Panc1 (cell line): ENCODE measurements at regions not wholly inside any gene's neighbourhood (a gene's known extent, or its start where the extent isn't known, plus 50 kb on each side); places are given as distances from the start of the nearest gene placed in this dataset.

Experiments
- ATAC-seq: fragments of 200-7000 bp; cut with Tn5 transposase; 2 replicates; pipeline ENCODE4 v1.9.1; 2020; ENCODE audit warnings: mild to moderate bottlenecking, moderate library complexity
- BruUV-seq: library from RNA; stranded (reverse); fragments of 400-500 nt; replicated peaks from 2 replicates; lab custom pipeline; 2021; lab: Mats Ljungman, UMichigan
- CTCF ChIA-PET: fragments of 300-600 bp; sonication (Branson Sonifier 250); formaldehyde crosslinking; loops from one replicate; lab custom pipeline; 2022; ENCODE audit warnings: antibody characterized with exemption; lab: Charles Lee
- POLR2A ChIA-PET: fragments of 300-600 bp; sonication (Branson Sonifier 250); formaldehyde crosslinking; loops from one replicate; lab custom pipeline; 2022; ENCODE audit warnings: antibody characterized with exemption; lab: Charles Lee
- DNase-seq: peaks from one replicate; pipeline ENCODE4 v3.0.0-alpha.2; 2010; ENCODE audit warnings: low read depth, low spot score
- H3K27ac ChIP-seq: 2 replicates; pipeline ENCODE4 v1.5.1; 2011; ENCODE audit warnings: mild to moderate bottlenecking, low read length, inconsistent platforms
- H3K27me3 ChIP-seq: fragments of 200-500 bp; sonication (Bioruptor generic); 2 replicates; pipeline ENCODE4 v1.6.0; 2014; ENCODE audit warnings: low read length, inconsistent platforms; ENCODE audit not compliant: control insufficient read depth, insufficient read depth
- H3K36me3 ChIP-seq: fragments of 200-500 bp; sonication (Bioruptor generic); 2 replicates; pipeline ENCODE4 v1.5.1; 2014; ENCODE audit warnings: inconsistent platforms, mild to moderate bottlenecking, low read length, moderate library complexity; ENCODE audit not compliant: control insufficient read depth, insufficient read depth
- H3K4me1 ChIP-seq: 2 replicates; pipeline ENCODE4 v1.5.1; 2011; ENCODE audit warnings: inconsistent platforms, mild to moderate bottlenecking, low read length, moderate library complexity; ENCODE audit not compliant: control insufficient read depth, insufficient read depth
- H3K4me3 ChIP-seq, 2 experiments: 2 replicates each; pipeline ENCODE4 v1.5.1; 2011 to 2012; ENCODE audit warnings: low read depth in 2 of 2, low read length in 2 of 2, mild to moderate bottlenecking in 2 of 2, inconsistent platforms in 1 of 2, moderate library complexity in 1 of 2
- H3K9me3 ChIP-seq: fragments of 200-500 bp; sonication (Bioruptor generic); 2 replicates; pipeline ENCODE4 v1.5.1; 2014; ENCODE audit warnings: low read depth, mild to moderate bottlenecking, inconsistent platforms, low read length, moderate library complexity; ENCODE audit not compliant: control insufficient read depth, insufficient read depth
- POLR2AphosphoS5 ChIP-seq: IDR thresholded peaks from 2 replicates; pipeline ENCODE4 v1.6.1; 2012; ENCODE audit warnings: mild to moderate bottlenecking, low read depth, low read length, moderate library complexity
- REST ChIP-seq, 2 experiments: IDR thresholded peaks; 2 replicates each; pipeline ENCODE4 v1.6.1; 2011 to 2012; ENCODE audit warnings: low read depth in 2 of 2, control low read depth in 1 of 2, low read length in 1 of 2, mild to moderate bottlenecking in 1 of 2, moderate library complexity in 1 of 2; ENCODE audit not compliant: insufficient read depth in 1 of 2
- SIN3A ChIP-seq: IDR thresholded peaks from 2 replicates; pipeline ENCODE4 v1.6.1; 2012; ENCODE audit warnings: low read depth, mild to moderate bottlenecking, low read length, moderate library complexity, borderline replicate concordance; ENCODE audit not compliant: insufficient read depth
- TCF7L2 ChIP-seq: IDR thresholded peaks from 2 replicates; pipeline ENCODE4 v1.6.1; 2011; ENCODE audit warnings: mild to moderate bottlenecking, low read depth, low read length, inconsistent platforms
- in situ Hi-C: cut with HindIII; loops from 2 replicates; pipeline ENCODE4 v1.10.0; 2016; ENCODE audit warnings: low sequenced_read_pairs, low pct_unique_long_range_greater_than_20kb
- intact Hi-C: fragments of 100-400 bp; cut with micrococcal nuclease; formaldehyde crosslinking; loops from one replicate; pipeline ENCODE4 v1.10.0; 2022; ENCODE audit not compliant: unreplicated experiment
- TF ChIP-seq, protein P1 (sequence below): fragments of 450-650 bp; IDR thresholded peaks from 2 replicates; pipeline ENCODE4 v1.5.1; 2017; ENCODE audit warnings: mild to moderate bottlenecking

DNA sequence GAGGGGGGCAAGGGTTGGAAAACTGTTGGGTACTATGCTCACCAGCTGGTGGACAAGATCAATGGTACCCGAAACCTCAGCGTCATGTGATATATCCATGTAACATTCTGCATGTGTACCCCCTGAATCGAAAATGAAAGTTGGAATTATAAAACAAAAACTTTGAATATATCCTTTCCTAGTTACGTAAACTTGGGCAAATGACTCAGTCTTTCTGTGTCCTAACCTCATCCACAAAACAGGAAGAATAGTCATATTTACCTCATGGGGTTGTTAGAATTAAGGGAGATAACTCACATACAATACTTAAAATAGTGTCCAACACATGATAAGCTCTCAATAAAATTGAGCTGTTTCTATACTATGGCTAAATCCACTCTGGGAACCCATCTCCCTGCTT lies 620.1 kb upstream of the KIRREL3 start:
- intact Hi-C loops (no loop called here), in situ Hi-C loops (no loop called here)
- ChIA-PET CTCF (no interaction called here), POLR2A (no interaction called here)
- ATAC-seq = no peak
- TF ChIP-seq SIN3A = no peak
- TF ChIP-seq REST (IDR thresholded peaks at IDR 0.05; ENCODE audit: insufficient read depth in 1 of 2, low read depth in 2 of 2, low read length in 1 of 2) = no peak
- TF ChIP-seq, protein P1, sequence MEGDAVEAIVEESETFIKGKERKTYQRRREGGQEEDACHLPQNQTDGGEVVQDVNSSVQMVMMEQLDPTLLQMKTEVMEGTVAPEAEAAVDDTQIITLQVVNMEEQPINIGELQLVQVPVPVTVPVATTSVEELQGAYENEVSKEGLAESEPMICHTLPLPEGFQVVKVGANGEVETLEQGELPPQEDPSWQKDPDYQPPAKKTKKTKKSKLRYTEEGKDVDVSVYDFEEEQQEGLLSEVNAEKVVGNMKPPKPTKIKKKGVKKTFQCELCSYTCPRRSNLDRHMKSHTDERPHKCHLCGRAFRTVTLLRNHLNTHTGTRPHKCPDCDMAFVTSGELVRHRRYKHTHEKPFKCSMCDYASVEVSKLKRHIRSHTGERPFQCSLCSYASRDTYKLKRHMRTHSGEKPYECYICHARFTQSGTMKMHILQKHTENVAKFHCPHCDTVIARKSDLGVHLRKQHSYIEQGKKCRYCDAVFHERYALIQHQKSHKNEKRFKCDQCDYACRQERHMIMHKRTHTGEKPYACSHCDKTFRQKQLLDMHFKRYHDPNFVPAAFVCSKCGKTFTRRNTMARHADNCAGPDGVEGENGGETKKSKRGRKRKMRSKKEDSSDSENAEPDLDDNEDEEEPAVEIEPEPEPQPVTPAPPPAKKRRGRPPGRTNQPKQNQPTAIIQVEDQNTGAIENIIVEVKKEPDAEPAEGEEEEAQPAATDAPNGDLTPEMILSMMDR = no peak
- TF ChIP-seq POLR2AphosphoS5 = no peak
- no peak for DNase-seq
- no TSS peak for BruUV-seq
- no peak overlapping the region for H3K27ac ChIP-seq
- no peaks in the 10 kb centered on the region for H3K9me3 ChIP-seq
- no peaks in the 10 kb centered on the region for H3K4me1 ChIP-seq
- no peaks in the 10 kb centered on the region for H3K27me3 ChIP-seq
- no peak overlapping the region for H3K4me3 ChIP-seq
- no peaks in the 10 kb centered on the region for H3K36me3 ChIP-seq

GRCh38 chr11:127619946-127620345 lies 619.4 kb upstream of the KIRREL3 start:
- TF ChIP-seq SIN3A (no peak), TCF7L2 (no peak), POLR2AphosphoS5 (no peak), REST (IDR thresholded peaks at IDR 0.05; ENCODE audit: insufficient read depth in 1 of 2, low read depth in 2 of 2, low read length in 1 of 2) (no peak)
- TF ChIP-seq, protein P1 = no peak
- H3K27ac ChIP-seq = no peak overlapping the region
- ChIA-PET CTCF (interaction anchor here (0.6 kb wide), 1 partner anchor 103 kb away, joined by 11 read pairs; no protein-coding TSS in a partner anchor), POLR2A (interaction anchor here (0.7 kb wide), 1 partner anchor 14 kb away, joined by 8 read pairs; no protein-coding TSS in a partner anchor)
- H3K27me3 ChIP-seq = no peaks in the 10 kb centered on the region
- no TSS peak for BruUV-seq
- no peaks in the 10 kb centered on the region for H3K9me3 ChIP-seq
- ATAC-seq = no peak
- in situ Hi-C loops = no loop called here
- H3K36me3 ChIP-seq = no peaks in the 10 kb centered on the region
- H3K4me1 ChIP-seq = no peaks in the 10 kb centered on the region
- intact Hi-C loops = no loop called here
- no peak for DNase-seq
- H3K4me3 ChIP-seq = no peak overlapping the region
